DLD1 (cell line): ENCODE measurements at regions not wholly inside any gene's neighbourhood (a gene's known extent, or its start where the extent isn't known, plus 50 kb on each side); places are given as distances from the start of the nearest gene placed in this dataset.

Experiments
- in situ Hi-C: cut with HindIII; loops from 2 replicates; pipeline ENCODE4 v1.10.0; 2017; ENCODE audit warnings: low sequenced_read_pairs

DNA sequence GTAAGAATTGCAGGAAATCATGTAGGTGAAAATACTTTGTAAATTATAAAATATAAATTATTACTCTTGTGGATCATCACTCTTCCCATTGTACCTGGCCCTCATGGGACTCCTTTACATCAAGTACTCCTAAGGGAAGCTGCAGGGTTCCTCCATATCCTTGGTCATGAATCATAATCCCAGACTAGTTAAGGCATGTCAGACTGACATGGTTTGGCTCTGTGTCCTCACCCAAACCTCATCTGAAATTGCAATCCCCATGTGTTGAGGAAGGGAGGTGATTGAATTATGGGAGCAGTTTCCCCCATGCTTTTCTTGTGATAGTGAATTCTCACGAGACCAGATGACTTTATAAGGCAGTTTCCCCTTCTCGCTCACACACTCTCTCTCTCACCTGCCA lies 77.1 kb downstream of the CMPK2 start:
- in situ Hi-C loops, result no loop called here

DNA sequence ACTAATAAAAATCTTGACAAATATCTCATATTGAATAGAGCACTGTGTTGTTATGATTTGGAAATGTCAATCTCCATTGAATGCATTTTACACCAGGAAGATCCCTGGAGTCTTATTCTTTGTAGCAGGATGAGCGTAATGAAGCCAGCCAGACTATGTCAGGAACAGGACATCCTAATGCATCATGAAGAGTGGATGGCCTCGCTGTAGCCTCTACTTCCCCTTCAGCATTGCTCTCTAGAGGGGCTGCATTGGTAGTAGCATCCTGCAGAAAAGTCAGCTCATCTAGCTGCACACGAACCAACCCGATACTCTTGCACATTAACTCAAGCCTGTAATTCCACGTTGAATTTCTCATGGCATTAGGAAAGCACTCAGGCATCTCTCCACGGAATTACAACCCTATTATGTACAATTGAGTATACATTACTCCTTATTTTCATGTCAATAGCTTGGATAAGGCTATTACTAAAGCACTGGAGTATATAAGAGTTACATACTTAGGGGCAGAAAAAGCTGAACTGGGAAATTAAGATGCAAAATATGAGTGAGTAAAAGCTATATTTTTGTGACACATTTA lies 76.1 kb downstream of the CMPK2 start:
- in situ Hi-C loops, result no loop called here

DNA sequence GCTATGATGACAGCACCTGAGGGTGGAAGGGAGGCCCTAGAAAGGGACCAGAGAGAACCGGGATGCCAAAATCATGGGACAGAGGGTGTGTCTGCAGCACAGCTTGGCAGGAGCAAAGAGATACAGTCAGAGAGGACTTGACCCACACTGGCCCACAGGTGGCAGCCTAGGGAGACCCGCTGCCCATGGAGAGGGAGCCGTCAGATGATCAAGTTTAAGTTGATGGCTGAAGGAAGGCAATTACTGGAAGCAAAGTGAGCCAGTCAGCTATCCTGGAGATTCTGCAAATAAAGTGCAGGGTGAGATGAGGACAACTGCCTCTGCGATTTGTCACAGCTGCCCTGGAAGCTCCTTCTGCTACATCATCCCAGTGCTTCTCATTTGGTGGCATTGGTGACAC lies 74.0 kb downstream of the CMPK2 start:
- in situ Hi-C loops, result no loop called here

DNA sequence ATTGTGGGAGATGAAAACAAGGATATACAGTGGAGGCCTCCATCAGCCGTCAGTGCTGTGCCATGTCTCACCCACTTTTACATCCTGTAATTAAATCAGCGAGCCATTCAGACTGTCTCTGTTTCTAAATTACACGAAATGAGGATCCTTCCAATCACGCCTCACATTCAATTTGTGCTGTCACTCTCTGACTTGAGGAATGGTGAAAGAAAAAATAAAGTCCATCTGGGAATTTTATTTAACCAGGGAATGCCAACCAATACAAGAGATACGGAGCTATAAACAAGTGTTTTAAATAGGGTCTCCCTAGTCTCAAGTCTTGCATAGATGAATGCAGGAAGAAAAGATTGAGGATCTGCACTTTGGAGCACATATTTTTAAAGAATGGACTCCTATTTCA lies 72.8 kb downstream of the CMPK2 start:
- in situ Hi-C loops, result no loop called here

DNA sequence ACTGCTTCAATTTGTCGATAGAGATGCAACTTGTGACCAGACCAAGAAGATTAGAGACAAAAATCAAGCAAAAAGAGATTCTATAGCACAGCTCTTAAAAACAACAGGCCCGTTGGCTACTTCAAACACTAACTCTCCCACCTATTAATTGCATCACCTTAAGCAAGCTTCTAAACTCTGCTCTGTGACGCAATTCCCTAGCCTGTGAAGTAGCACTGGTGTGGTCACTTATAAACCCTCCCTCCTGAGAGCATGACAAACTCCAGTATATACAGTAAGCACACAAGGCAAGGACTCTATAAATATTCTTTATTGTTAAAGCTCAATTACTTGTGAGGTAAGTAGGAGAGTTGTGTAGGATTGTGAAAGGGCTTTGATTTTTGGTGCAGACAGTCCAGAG lies 72.3 kb downstream of the CMPK2 start:
- in situ Hi-C loops, result no loop called here

DNA sequence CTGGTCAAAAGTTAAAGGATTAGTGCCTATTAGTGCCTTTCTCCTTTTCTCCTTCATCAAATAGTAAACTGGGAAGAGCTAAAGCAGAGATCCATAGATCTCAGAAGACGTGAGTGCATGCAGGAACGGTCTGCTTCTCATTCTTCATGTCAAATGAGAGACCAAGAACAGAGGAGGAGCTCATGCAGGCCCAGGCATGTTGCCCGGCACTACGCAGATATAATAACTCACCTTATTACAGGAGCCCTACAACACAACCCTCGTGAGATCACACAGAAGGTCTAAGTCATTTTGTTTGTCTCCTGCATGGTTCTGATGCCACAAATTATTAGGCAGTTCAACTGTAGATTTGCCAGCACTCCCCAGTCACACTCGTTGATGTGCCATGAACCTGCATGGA lies 71.8 kb downstream of the CMPK2 start:
- in situ Hi-C loops, result no loop called here

DNA sequence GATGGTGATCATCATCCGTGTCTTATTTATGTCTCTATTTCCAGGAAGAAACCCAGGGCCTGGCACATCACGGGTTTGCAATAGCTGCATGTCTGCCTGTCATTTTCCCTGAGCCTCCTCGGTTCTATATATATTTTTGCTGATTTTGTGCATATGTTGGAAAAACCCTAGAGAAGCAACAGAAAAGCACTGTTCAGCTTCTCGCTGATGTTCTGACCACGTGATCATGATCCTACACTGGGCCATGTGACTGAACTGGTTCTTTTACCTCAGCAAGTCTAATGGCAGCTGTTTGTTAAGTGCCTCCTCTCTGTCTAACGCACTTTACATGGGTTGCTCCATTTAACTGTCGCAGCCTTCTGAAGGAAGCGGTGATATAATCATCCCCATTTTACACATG lies 71.3 kb downstream of the CMPK2 start:
- in situ Hi-C loops, result no loop called here
